ENCODE measurements at regions not wholly inside any gene's neighbourhood (a gene's known extent, or its start where the extent isn't known, plus 50 kb on each side); places are given as distances from the start of the nearest gene placed in this dataset.

- H3K27me3 ChIP-seq (ENCODE audit: control insufficient read depth, insufficient read depth, low read length) = no peaks in the 10 kb centered on the region
- no peak for TF ChIP-seq CTCF (IDR thresholded peaks at IDR 0.05)
- H3K27me3 Mint-ChIP-seq (ENCODE audit: low read depth in 2 of 2) = no peaks in the 10 kb centered on the region
- peaks cover 16% of the 10 kb centered on the region for H3K4me1 ChIP-seq (ENCODE audit: control insufficient read depth, insufficient read depth, low read length)
- H3K36me3 Mint-ChIP-seq = no peaks in the 10 kb centered on the region
- no peak overlapping the region for H3K27ac ChIP-seq (ENCODE audit: low read length)
- ATAC-seq = no peak
- H3K36me3 ChIP-seq (ENCODE audit: control insufficient read depth, insufficient read depth, low read length) = no peaks in the 10 kb centered on the region
- H3K27ac Mint-ChIP-seq = no peak overlapping the region
- intact Hi-C loops (cut with micrococcal nuclease) = no loop called here
- no peaks in the 10 kb centered on the region for H3K9me3 ChIP-seq (ENCODE audit: control insufficient read depth, insufficient read depth, low read length)
- peaks cover 0 to 21% of the 10 kb centered on the region in 2 donors for H3K9me3 Mint-ChIP-seq
- DNase-seq = no peak
- H3K4me1 Mint-ChIP-seq = peaks cover 0 to 25% of the 10 kb centered on the region in 2 donors
- H3K4me3 ChIP-seq (ENCODE audit: low read length) = no peak overlapping the region
- no peak overlapping the region for H3K4me3 Mint-ChIP-seq
- WGBS (ENCODE audit: insufficient coverage) = 80% methylated on average over 1 of the region's 2 CpGs
These were observed 1047.3 kb upstream of the CELF4 start for GRCh38 chr18:38612904-38613303.

GRCh38 chr18:38611036-38611964, 1045.7 kb upstream of the CELF4 start:
- Mint-ChIP-seq H3K9me3 (peaks cover 0 to 12% of the 10 kb centered on the region in 2 donors), H3K27me3 (ENCODE audit: low read depth in 2 of 2) (no peaks in the 10 kb centered on the region), H3K36me3 (no peaks in the 10 kb centered on the region), H3K4me3 (no peak overlapping the region), H3K4me1 (peaks cover 0 to 25% of the 10 kb centered on the region in 2 donors), H3K27ac (no peak overlapping the region)
- intact Hi-C loops (cut with micrococcal nuclease) = no loop called here
- no peaks in the 10 kb centered on the region for H3K27me3 ChIP-seq (ENCODE audit: control insufficient read depth, insufficient read depth, low read length)
- WGBS (ENCODE audit: insufficient coverage) = 31% methylated on average over 9 of the region's 9 CpGs
- no peak overlapping the region for H3K27ac ChIP-seq (ENCODE audit: low read length)
- ATAC-seq (peak in 1 of 3 donors; percentile 65), DNase-seq (peak in 1 of 2 donors; percentile 3)
- no peak for TF ChIP-seq CTCF (IDR thresholded peaks at IDR 0.05)
- no peaks in the 10 kb centered on the region for H3K36me3 ChIP-seq (ENCODE audit: control insufficient read depth, insufficient read depth, low read length)
- no peaks in the 10 kb centered on the region for H3K9me3 ChIP-seq (ENCODE audit: control insufficient read depth, insufficient read depth, low read length)
- peaks cover 16% of the 10 kb centered on the region for H3K4me1 ChIP-seq (ENCODE audit: control insufficient read depth, insufficient read depth, low read length)
- H3K4me3 ChIP-seq (ENCODE audit: low read length) = no peak overlapping the region

- ATAC-seq (no peak), DNase-seq (no peak)
- Mint-ChIP-seq H3K9me3 (peaks cover 2% of the 10 kb centered on the region in 2 donors), H3K4me3 (no peak overlapping the region), H3K4me1 (peaks cover 0 to 25% of the 10 kb centered on the region in 2 donors), H3K27me3 (ENCODE audit: low read depth in 2 of 2) (no peaks in the 10 kb centered on the region), H3K36me3 (no peaks in the 10 kb centered on the region), H3K27ac (no peak overlapping the region)
- no peaks in the 10 kb centered on the region for H3K27me3 ChIP-seq (ENCODE audit: control insufficient read depth, insufficient read depth, low read length)
- 97% methylated on average over 2 of the region's 2 CpGs for WGBS (ENCODE audit: insufficient coverage)
- H3K36me3 ChIP-seq (ENCODE audit: control insufficient read depth, insufficient read depth, low read length) = no peaks in the 10 kb centered on the region
- H3K4me3 ChIP-seq (ENCODE audit: low read length) = no peak overlapping the region
- no peaks in the 10 kb centered on the region for H3K9me3 ChIP-seq (ENCODE audit: control insufficient read depth, insufficient read depth, low read length)
- no peak overlapping the region for H3K27ac ChIP-seq (ENCODE audit: low read length)
- H3K4me1 ChIP-seq (ENCODE audit: control insufficient read depth, insufficient read depth, low read length) = peaks cover 16% of the 10 kb centered on the region
- intact Hi-C loops (cut with micrococcal nuclease) = no loop called here
- TF ChIP-seq CTCF (IDR thresholded peaks at IDR 0.05) = no peak
These were observed 1041.2 kb upstream of the CELF4 start for GRCh38 chr18:38606841-38607240.
